ENCODE measurements at regions not wholly inside any gene's neighbourhood (a gene's known extent, or its start where the extent isn't known, plus 50 kb on each side); places are given as distances from the start of the nearest gene placed in this dataset.
"Not testable (repeated sequence)": the region's sequence is repeated elsewhere in the genome, so short reads cannot be mapped to it uniquely, and the experiment has no call there.

DNA sequence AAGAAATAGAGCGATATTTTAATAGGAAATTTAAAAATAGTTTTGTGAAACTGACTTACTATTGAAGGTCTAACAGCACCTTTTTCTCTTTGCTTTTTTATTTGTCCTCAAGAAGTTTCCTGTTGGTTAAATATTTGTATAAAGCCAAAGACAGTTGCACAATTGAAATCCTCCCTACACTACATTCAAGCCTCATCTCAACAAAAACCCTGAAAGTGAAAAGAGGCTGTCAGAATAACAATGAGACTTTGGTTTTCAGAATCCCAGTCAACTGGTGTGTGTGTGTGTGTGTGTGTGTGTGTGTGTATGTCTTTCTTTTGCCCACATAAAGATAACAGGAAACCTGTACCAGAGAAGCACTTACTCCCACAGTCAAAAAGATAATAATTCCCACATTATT, 313.6 kb upstream of the FRG1 start:
- not testable (repeated sequence) for DNase-seq (ENCODE audit: low read depth in 1 of 2, low spot score in 1 of 2)

DNA sequence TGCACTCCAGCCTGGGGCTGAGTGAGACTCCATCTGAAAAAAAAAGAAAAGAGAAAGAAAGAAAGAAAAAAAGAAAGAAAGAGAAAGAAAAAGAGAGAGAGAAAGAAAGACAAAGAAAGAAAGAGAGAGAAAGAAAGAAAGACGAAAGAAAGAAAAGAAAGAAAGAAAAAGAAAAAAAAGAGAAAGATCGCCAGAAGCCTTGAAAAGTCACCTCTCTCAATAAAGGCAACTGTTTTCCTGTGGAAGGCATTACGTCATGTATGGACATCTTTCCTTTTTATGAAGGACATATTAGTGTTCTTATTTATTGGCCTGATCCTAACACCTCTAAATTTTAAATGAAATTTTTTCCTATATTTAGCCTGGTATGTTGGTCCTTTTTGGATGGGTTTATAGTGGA, 310.9 kb upstream of the FRG1 start:
- not testable (repeated sequence) for DNase-seq (ENCODE audit: low read depth in 1 of 2, low spot score in 1 of 2)

GRCh38 chr4:189630913-189631567, 309.6 kb upstream of the FRG1 start:
- DNase-seq (ENCODE audit: low read depth in 1 of 2, low spot score in 1 of 2), result not testable (repeated sequence)

- not testable (repeated sequence) for DNase-seq (ENCODE audit: low read depth in 1 of 2, low spot score in 1 of 2)
Measured at GRCh38 chr4:189631568-189631916, 309.1 kb upstream of the FRG1 start.

GRCh38 chr4:189650436-189650835, 290.2 kb upstream of the FRG1 start:
- not testable (repeated sequence) for DNase-seq (ENCODE audit: low read depth in 1 of 2, low spot score in 1 of 2)

DNA sequence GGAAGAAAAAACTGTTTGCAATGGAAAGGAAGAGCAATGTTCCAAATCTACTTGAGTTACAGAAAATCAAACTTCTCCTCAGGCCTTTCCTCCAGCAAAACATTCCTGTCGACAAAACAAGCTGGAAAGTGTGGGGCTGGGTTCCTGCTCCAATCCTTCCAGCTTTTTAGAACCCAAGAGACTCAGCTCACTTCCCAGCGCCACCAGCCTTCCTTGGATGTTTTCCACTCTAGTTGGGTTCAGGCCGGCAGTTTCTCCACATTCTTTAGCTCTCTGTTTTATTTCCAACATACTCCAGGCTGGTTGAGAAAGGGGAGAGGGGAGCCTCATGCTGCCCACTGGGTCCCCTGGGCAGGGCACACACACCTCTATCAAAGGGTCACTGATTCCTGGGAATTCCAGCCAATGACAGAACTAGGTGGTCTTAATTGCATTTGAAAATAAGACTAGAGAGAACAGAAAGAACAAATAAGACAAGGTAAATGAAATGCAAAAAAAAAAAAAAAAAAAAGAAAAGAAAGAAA, 287.5 kb upstream of the FRG1 start:
- DNase-seq (ENCODE audit: low read depth in 1 of 2, low spot score in 1 of 2), result not testable (repeated sequence)

- DNase-seq (ENCODE audit: low read depth in 1 of 2, low spot score in 1 of 2), result not testable (repeated sequence)
Measured at GRCh38 chr4:189653983-189654382, 286.7 kb upstream of the FRG1 start.

GRCh38 chr4:189654396-189654795, 286.3 kb upstream of the FRG1 start:
- not testable (repeated sequence) for DNase-seq (ENCODE audit: low read depth in 1 of 2, low spot score in 1 of 2)

- not testable (repeated sequence) for DNase-seq (ENCODE audit: low read depth in 1 of 2, low spot score in 1 of 2)
Measured at GRCh38 chr4:189655817-189656216, 284.9 kb upstream of the FRG1 start.

DNA sequence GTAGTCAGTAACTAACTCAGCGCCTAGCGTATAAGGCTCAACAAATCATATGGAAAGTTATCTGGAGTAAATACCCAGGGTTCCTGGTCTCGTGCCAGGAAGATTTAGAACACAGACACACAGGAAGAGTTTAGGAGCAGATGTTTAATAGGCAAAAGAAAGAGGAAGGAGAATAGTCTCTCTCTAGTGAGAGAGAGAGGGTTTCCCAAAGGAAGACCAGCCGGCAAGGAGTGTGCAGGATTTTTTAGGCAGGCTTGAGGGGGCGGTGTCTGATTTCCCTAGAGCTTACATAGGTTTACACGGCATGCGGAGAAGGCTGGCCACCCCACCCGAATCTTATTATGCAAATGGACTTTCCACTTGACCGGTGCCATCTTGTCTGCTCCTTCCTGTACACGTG, 284.0 kb upstream of the FRG1 start:
- DNase-seq (ENCODE audit: low read depth in 1 of 2, low spot score in 1 of 2), result no peak

DNA sequence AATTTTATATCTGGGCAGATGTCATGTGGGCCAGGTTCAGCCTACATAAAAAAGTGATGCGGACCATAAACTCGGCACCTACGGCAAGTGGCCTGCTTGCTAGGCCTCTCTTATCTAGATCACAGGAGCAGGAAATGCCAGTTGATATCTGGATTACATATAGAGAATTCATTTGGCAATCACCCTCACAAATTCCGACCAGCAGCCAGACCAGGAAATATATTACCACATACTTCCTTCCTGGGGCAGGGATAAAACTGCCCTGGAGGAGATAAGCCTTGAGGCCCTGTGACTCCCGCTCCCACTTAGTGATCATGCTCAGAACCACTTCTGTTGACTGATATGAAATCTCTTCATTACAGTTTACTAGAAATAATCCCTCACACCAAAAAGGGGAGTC, 282.4 kb upstream of the FRG1 start:
- DNase-seq (ENCODE audit: low read depth in 1 of 2, low spot score in 1 of 2), result not testable (repeated sequence)

- DNase-seq (ENCODE audit: low read depth in 1 of 2, low spot score in 1 of 2), result not testable (repeated sequence)
Measured at GRCh38 chr4:189658831-189659230, 281.8 kb upstream of the FRG1 start.

GRCh38 chr4:189659287-189659686, 281.4 kb upstream of the FRG1 start:
- no peak for DNase-seq (ENCODE audit: low read depth in 1 of 2, low spot score in 1 of 2)

DNA sequence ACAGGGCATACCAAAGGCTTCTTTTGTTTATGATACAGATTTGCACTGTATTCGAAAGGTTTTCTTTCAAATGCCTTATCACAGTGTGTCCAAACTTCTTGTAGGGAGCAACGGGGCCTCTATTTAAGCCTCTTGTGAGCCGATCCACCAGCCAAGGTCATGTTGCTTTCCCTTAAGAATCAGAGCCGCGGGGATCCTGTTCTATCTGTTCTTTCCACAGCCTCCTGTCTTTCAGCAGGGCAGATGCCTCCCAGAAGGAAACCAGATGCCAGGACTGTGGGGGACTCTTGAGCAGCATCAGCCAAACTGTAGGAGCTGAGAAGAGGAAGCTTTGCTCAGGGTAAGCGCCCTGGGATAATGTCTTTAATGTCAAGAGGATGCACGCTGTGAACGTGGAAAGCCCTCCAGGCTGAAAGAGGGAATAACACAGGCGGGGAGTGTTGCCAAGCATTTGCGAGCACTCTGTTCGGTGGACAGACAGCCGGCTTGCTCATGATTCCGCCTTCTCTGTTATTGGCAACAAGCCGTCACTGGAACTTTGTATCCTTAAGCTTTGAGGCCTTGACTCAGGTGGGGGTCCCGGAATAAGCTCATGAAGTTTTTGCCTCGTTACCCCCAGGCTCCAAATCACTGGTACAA, 279.8 kb upstream of the FRG1 start:
- no peak for DNase-seq (ENCODE audit: low read depth in 1 of 2, low spot score in 1 of 2)

DNA sequence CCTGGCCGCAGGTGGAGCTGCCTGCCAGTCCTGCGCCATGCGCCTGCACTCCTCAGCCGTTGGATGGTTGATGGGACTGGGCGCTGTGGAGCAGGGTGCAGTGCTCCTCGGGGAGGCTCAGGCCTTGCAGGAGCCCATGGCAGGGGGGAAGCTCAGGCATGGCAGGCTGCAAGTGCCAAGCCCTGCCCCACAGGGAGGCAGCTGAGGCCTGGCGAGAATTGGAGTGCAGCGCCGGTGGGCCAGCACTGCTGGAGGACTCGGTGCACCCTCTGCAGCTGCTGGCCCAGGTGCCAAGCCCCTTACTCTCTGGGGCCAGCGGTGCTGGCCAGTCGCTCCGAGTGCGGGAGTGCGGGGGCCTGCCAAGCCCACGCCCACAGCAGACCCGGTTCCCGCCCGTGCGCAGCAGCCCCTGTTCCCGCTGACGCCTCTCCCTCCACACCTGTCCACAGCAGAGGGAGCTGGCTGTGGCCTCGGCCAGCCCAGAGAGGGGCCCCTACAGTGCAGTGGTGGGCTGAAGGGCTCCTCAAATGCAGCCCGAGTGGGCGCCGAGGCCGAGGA, 275.9 kb upstream of the FRG1 start:
- DNase-seq (ENCODE audit: low read depth in 1 of 2, low spot score in 1 of 2), result no peak

DNA sequence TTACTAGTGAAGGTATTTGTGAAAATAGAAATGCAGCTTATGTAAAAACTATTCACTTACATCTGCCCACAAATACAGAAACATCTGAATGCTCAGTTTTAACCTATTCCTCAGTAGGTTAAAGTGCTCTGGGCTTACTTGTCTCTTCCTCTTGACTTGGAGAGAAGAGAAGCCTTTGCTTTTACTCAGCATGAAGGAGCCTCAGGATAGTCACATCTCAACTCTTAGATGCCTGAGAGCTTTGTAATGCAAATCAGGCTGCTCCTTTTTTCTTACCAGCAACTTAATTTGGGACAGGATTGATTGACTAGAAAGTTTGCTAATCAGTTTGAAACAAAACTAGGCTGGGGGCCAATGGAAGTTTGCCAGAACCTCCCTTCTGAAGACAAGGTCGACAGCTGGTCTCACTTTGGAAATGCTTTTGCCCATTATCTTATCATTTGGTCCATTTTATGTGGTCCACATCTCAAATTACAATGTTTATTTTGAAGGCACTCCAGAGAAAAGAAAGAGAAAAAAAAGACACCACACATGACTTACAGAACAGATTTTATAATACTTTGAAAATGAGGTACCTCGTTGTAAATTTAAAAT, 274.9 kb upstream of the FRG1 start:
- DNase-seq (ENCODE audit: low read depth in 1 of 2, low spot score in 1 of 2), result not testable (repeated sequence)

- DNase-seq (ENCODE audit: low read depth in 1 of 2, low spot score in 1 of 2), result not testable (repeated sequence)
Measured at GRCh38 chr4:189667386-189667785, 273.3 kb upstream of the FRG1 start.

GRCh38 chr4:189697675-189698245, 242.9 kb upstream of the FRG1 start:
- not testable (repeated sequence) for DNase-seq (ENCODE audit: low read depth in 1 of 2, low spot score in 1 of 2)

DNA sequence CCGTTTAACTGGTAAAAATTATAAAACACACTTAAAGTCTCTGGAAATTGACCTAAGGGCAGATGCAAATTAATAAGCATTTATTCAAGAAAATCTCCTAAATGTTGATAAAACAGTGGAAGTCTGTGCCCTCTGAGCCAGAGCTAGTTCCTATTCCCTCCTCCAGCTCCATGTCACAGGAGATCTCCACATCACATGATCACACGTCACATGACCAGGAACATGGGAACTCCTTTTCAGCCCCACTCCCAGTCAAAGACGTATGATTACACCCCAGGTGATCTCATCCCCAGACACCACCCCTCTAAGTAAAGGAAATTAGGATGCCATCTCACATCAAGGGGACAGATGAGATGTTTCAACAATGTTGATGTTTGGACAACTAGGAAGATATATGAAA, 237.7 kb upstream of the FRG1 start:
- not testable (repeated sequence) for DNase-seq (ENCODE audit: low read depth in 1 of 2, low spot score in 1 of 2)

DNA sequence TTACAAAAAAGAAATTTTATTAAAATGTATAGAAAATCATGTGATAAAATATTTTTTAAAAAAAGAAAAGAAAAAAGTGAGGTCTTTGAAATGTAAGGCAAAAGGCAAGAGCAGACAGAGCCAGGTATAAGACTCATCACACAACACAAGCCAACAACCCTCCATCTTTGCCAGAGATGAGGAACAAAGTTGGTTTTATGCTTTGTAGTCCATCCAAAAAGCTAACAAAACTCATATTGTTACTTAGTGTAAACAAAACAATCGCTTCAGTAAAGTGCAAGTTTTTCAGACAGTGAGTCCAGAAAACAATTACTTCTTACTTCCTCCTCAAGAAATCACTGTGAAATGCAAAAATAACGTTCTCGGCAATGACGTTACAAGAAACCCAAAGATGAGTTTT, 233.9 kb upstream of the FRG1 start:
- not testable (repeated sequence) for DNase-seq (ENCODE audit: low read depth in 1 of 2, low spot score in 1 of 2)

DNA sequence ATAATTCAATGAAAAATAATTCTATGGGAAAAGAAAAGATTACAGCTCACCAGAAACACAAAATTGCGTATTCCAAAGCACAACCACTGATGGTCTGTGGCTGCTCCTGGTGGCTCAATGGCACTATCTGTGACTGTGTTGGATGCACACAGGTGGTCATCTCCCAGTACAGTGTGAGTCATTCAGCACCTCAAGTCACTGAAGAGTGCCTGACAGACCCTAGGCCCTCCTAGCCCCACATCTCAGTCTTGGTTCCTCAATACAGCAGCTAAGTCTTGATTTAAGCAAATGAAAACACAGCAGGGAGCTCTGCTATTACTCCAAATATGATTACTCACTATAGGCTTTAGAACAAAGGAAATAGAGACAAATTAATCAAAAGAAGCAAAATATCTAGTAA, 233.4 kb upstream of the FRG1 start:
- DNase-seq (ENCODE audit: low read depth in 1 of 2, low spot score in 1 of 2), result not testable (repeated sequence)

DNA sequence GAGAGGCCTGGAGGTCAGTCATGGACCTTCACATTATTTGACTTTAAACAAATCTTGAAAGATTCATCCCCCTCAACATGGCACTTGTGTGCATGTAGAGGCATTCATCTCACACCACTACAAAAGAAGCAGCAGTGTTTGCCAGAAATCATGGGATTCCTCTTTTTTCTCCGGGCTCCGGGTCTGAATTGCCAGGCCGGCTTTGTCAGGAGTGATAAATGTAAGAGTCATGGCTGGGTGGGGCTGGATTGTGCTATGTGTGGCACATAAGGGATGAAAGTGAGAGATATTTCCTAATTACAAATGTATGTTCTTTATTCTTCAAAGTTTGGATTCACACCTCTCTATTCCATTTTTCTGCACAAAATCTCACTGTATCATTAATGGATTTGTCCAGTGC, 228.7 kb upstream of the FRG1 start:
- DNase-seq (ENCODE audit: low read depth in 1 of 2, low spot score in 1 of 2), result not testable (repeated sequence)
